GM12878 (cell line): ENCODE measurements at regions not wholly inside any gene's neighbourhood (a gene's known extent, or its start where the extent isn't known, plus 50 kb on each side); places are given as distances from the start of the nearest gene placed in this dataset.

Experiments used
- ATF7 ChIP-seq: fragments of 450-650 bp; IDR thresholded peaks from 2 replicates; pipeline ENCODE4 v1.6.1; 2016; ENCODE audit warnings: low read depth, mild to moderate bottlenecking
- ZSCAN29 ChIP-seq: fragments of 450-650 bp; IDR thresholded peaks from 2 replicates; pipeline ENCODE4 v1.6.1; 2017; ENCODE audit warnings: mild to moderate bottlenecking, moderate library complexity

GRCh38 chr10:45080331-45080730, 79.6 kb downstream of the ZNF22 start:
- TF ChIP-seq ZSCAN29 (no peak), ATF7 (no peak)
